Keratinocyte (primary cell): ENCODE measurements at regions not wholly inside any gene's neighbourhood (a gene's known extent, or its start where the extent isn't known, plus 50 kb on each side); places are given as distances from the start of the nearest gene placed in this dataset.

ENCODE experiments used
- DNase-seq: peaks from one replicate; pipeline ENCODE4 v3.0.0-alpha.2; 2011; ENCODE audit warnings: low read depth, missing footprints, low spot score
- FAIRE-seq: peaks from 2 replicates; lab custom pipeline; 2011; peaks lifted over from hg19 to GRCh38; lab: Jason Lieb, UNC
- H2AFZ ChIP-seq: 2 replicates; pipeline ENCODE4 v1.6.0; 2012; ENCODE audit warnings: low read length, control low read depth, inconsistent platforms; ENCODE audit not compliant: control insufficient read depth
- H3K27ac ChIP-seq: 2 replicates; pipeline ENCODE4 v1.5.1; 2011; ENCODE audit warnings: low read length; ENCODE audit not compliant: control insufficient read depth, insufficient read depth
- H3K27me3 ChIP-seq: 3 replicates; pipeline ENCODE4 v1.6.0; 2011; ENCODE audit warnings: low read length; ENCODE audit not compliant: control insufficient read depth, insufficient read depth; ENCODE audit errors: extremely low read depth
- H3K36me3 ChIP-seq, 2 experiments: 2 replicates in 1 of 2; 3 replicates in 1 of 2; pipeline ENCODE4 v1.5.1; 2011; ENCODE audit warnings: low read length in 2 of 2, mild to moderate bottlenecking in 1 of 2; ENCODE audit not compliant: control insufficient read depth in 2 of 2, insufficient read depth in 2 of 2; ENCODE audit errors: extremely low read depth in 1 of 2
- H3K4me1 ChIP-seq: 3 replicates; pipeline ENCODE4 v1.5.1; 2011; ENCODE audit warnings: low read length; ENCODE audit not compliant: control insufficient read depth, insufficient read depth; ENCODE audit errors: extremely low read depth
- H3K4me2 ChIP-seq: 3 replicates; pipeline ENCODE4 v1.6.0; 2011; ENCODE audit warnings: low read depth, low read length; ENCODE audit not compliant: control insufficient read depth, insufficient read depth; ENCODE audit errors: extremely low read depth
- H3K4me3 ChIP-seq, 3 experiments: fragments of 200-600 bp in 1 of 3; sonication (generic) in 1 of 3; 2 replicates in 2 of 3; 3 replicates in 1 of 3; pipeline ENCODE4 v1.5.1; 2011 to 2016; ENCODE audit warnings: low read length in 3 of 3, mild to moderate bottlenecking in 3 of 3, control low read depth in 2 of 3, inconsistent platforms in 1 of 3, low read depth in 1 of 3, mixed read lengths in 1 of 3, mixed run types in 1 of 3, moderate library complexity in 1 of 3; ENCODE audit not compliant: control insufficient read depth in 2 of 3, insufficient read depth in 2 of 3; ENCODE audit errors: extremely low read depth in 1 of 3
- H3K79me2 ChIP-seq: 2 replicates; pipeline ENCODE4 v1.6.0; 2012; ENCODE audit warnings: low read length; ENCODE audit not compliant: control insufficient read depth, insufficient read depth
- H3K9ac ChIP-seq: 3 replicates; pipeline ENCODE4 v1.6.0; 2011; ENCODE audit warnings: low read length; ENCODE audit not compliant: control insufficient read depth, insufficient read depth; ENCODE audit errors: extremely low read depth
- H3K9me1 ChIP-seq: 3 replicates; pipeline ENCODE4 v1.6.0; 2011; ENCODE audit warnings: low read length; ENCODE audit not compliant: control insufficient read depth, insufficient read depth; ENCODE audit errors: extremely low read depth
- H3K9me3 ChIP-seq: 2 replicates; pipeline ENCODE4 v1.5.1; 2012; ENCODE audit warnings: low read depth, low read length; ENCODE audit not compliant: control insufficient read depth
- H4K20me1 ChIP-seq: 3 replicates; pipeline ENCODE4 v1.6.0; 2011; ENCODE audit warnings: low read length; ENCODE audit not compliant: control insufficient read depth, insufficient read depth; ENCODE audit errors: extremely low read depth
- EZH2 ChIP-seq: IDR thresholded peaks from one replicate; pipeline ENCODE4 v1.6.1; 2012; ENCODE audit warnings: inconsistent platforms, mild to moderate bottlenecking, low read length, moderate library complexity
- dilution Hi-C: fragments of 300-500 bp; cut with MboI; formaldehyde crosslinking; loops from one replicate; pipeline ENCODE4 v1.7.0; 2020; ENCODE audit warnings: low sequenced_read_pairs; ENCODE audit not compliant: extremely low pct_ligation_motif_present
- TF ChIP-seq, protein P1 (sequence below), 3 experiments: IDR thresholded peaks in 1 of 3; conservative IDR thresholded peaks in 1 of 3; optimal IDR thresholded peaks in 1 of 3; 2 replicates in 2 of 3; 3 replicates in 1 of 3; pipeline versions ENCODE3 to v1.5.1; 2011; ENCODE audit warnings: low read length in 3 of 3, mild to moderate bottlenecking in 3 of 3, moderate library complexity in 2 of 3, control low read depth in 1 of 3, inconsistent platforms in 1 of 3; ENCODE audit not compliant: insufficient read depth in 2 of 3; ENCODE audit errors: extremely low read depth in 1 of 3

GRCh38 chr5:135706893-135707292 is 127.6 kb upstream of the SLC25A48 start:
- no peak overlapping the region for H3K9ac ChIP-seq
- FAIRE-seq, result no peak
- peaks cover 5% of the 10 kb centered on the region for H3K9me1 ChIP-seq
- no peak overlapping the region for H3K27ac ChIP-seq
- H3K9me3 ChIP-seq, result no peaks in the 10 kb centered on the region
- H3K4me3 ChIP-seq, result no peak overlapping the region
- no peaks in the 10 kb centered on the region for H3K36me3 ChIP-seq
- H2AFZ ChIP-seq, result no peak overlapping the region
- H3K4me1 ChIP-seq, result peaks cover 42% of the 10 kb centered on the region
- no peak for TF ChIP-seq EZH2
- TF ChIP-seq, protein P1, sequence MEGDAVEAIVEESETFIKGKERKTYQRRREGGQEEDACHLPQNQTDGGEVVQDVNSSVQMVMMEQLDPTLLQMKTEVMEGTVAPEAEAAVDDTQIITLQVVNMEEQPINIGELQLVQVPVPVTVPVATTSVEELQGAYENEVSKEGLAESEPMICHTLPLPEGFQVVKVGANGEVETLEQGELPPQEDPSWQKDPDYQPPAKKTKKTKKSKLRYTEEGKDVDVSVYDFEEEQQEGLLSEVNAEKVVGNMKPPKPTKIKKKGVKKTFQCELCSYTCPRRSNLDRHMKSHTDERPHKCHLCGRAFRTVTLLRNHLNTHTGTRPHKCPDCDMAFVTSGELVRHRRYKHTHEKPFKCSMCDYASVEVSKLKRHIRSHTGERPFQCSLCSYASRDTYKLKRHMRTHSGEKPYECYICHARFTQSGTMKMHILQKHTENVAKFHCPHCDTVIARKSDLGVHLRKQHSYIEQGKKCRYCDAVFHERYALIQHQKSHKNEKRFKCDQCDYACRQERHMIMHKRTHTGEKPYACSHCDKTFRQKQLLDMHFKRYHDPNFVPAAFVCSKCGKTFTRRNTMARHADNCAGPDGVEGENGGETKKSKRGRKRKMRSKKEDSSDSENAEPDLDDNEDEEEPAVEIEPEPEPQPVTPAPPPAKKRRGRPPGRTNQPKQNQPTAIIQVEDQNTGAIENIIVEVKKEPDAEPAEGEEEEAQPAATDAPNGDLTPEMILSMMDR (optimal IDR thresholded peaks at IDR 0.05 in 1 of 3, IDR thresholded peaks at IDR 0.05 in 1 of 3, conservative IDR thresholded peaks at IDR 0.05 in 1 of 3; ENCODE audit: extremely low read depth in 1 of 3, insufficient read depth in 2 of 3, low read length in 3 of 3), result no peak
- H3K27me3 ChIP-seq, result no peaks in the 10 kb centered on the region
- H3K79me2 ChIP-seq, result no peaks in the 10 kb centered on the region
- no peaks in the 10 kb centered on the region for H4K20me1 ChIP-seq
- no peak overlapping the region for H3K4me2 ChIP-seq
- dilution Hi-C loops, result no loop called here
- no peak for DNase-seq

DNA sequence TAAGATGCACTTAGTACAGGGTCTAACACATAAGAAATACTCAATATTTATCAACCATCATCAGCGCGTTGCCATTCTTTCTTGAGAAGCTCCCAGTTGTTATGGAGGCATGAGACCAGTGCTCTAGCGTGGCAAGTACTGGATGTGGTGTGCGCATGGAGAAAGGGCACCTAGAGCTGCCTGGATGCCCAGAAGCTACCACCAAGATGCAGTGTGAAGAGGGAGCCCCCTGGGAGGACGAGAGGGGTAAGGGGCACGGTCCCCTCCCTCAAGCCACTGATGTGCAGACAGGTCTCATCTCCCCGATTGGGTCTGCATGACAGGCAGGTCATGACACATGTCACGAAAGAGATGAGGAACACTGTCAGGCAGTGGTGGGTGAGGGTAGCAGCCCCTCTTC is 127.7 kb upstream of the CXCL14 start:
- no peaks in the 10 kb centered on the region for H3K27me3 ChIP-seq
- no peak overlapping the region for H3K4me2 ChIP-seq
- TF ChIP-seq, protein P1 (optimal IDR thresholded peaks at IDR 0.05 in 1 of 3, IDR thresholded peaks at IDR 0.05 in 1 of 3, conservative IDR thresholded peaks at IDR 0.05 in 1 of 3; ENCODE audit: extremely low read depth in 1 of 3, insufficient read depth in 2 of 3, low read length in 3 of 3), result no peak
- no peak for TF ChIP-seq EZH2
- DNase-seq (no peak), FAIRE-seq (no peak)
- H3K9me3 ChIP-seq, result no peaks in the 10 kb centered on the region
- H3K36me3 ChIP-seq, result no peaks in the 10 kb centered on the region
- peaks cover 5% of the 10 kb centered on the region for H3K9me1 ChIP-seq
- H2AFZ ChIP-seq, result no peak overlapping the region
- peaks cover 42% of the 10 kb centered on the region for H3K4me1 ChIP-seq
- H4K20me1 ChIP-seq, result no peaks in the 10 kb centered on the region
- dilution Hi-C loops, result no loop called here
- no peak overlapping the region for H3K9ac ChIP-seq
- H3K4me3 ChIP-seq, result no peak overlapping the region
- H3K79me2 ChIP-seq, result no peaks in the 10 kb centered on the region
- H3K27ac ChIP-seq, result no peak overlapping the region
